B cell (primary cell): ENCODE measurements at regions not wholly inside any gene's neighbourhood (a gene's known extent, or its start where the extent isn't known, plus 50 kb on each side); places are given as distances from the start of the nearest gene placed in this dataset.

Experiments
- EZH2 ChIP-seq: IDR thresholded peaks from 2 replicates; pipeline ENCODE4 v1.6.1; 2012; ENCODE audit warnings: borderline replicate concordance, low read depth, mild to moderate bottlenecking, moderate library complexity, low read length; ENCODE audit not compliant: insufficient read depth, poor library complexity, severe bottlenecking
- TF ChIP-seq, protein P1 (sequence below): fragments of 200-600 bp; IDR thresholded peaks from one replicate; pipeline ENCODE4 v1.8.0; 2022; ENCODE audit warnings: antibody characterized with exemption, mild to moderate bottlenecking

DNA sequence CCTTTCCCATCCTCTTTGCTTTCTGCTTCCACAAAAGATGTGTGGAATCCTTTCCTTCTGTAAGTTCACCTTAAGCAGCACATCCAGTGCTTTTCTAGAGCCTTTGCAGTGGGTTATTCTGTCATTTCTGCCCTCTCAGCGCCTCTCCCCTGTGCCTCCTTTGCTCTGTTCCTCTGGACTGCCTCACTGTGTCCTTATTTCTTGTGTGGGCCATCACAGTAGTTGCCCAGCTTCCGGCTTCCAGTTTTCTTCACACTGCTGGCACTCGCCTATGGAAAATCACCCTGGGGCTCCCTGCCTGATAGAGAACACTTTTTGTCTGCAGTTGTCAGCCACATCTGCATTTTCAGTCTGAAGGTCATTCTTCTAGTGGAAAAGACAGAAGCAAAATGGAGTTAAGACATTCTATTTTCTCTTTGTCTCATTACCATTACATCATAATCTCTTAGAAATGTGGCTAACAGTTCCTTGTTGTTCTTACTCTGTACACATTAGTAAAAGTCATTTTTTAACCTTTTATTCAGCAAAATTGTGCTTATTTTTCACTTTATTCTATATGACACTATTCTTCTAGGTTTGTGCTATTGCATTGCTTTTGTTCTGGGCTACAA, 64.1 kb upstream of the ZNF608 start:
- TF ChIP-seq EZH2: no peak
- TF ChIP-seq, protein P1, sequence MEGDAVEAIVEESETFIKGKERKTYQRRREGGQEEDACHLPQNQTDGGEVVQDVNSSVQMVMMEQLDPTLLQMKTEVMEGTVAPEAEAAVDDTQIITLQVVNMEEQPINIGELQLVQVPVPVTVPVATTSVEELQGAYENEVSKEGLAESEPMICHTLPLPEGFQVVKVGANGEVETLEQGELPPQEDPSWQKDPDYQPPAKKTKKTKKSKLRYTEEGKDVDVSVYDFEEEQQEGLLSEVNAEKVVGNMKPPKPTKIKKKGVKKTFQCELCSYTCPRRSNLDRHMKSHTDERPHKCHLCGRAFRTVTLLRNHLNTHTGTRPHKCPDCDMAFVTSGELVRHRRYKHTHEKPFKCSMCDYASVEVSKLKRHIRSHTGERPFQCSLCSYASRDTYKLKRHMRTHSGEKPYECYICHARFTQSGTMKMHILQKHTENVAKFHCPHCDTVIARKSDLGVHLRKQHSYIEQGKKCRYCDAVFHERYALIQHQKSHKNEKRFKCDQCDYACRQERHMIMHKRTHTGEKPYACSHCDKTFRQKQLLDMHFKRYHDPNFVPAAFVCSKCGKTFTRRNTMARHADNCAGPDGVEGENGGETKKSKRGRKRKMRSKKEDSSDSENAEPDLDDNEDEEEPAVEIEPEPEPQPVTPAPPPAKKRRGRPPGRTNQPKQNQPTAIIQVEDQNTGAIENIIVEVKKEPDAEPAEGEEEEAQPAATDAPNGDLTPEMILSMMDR: no peak
